ENCODE measurements at regions not wholly inside any gene's neighbourhood (a gene's known extent, or its start where the extent isn't known, plus 50 kb on each side); places are given as distances from the start of the nearest gene placed in this dataset.

DNA sequence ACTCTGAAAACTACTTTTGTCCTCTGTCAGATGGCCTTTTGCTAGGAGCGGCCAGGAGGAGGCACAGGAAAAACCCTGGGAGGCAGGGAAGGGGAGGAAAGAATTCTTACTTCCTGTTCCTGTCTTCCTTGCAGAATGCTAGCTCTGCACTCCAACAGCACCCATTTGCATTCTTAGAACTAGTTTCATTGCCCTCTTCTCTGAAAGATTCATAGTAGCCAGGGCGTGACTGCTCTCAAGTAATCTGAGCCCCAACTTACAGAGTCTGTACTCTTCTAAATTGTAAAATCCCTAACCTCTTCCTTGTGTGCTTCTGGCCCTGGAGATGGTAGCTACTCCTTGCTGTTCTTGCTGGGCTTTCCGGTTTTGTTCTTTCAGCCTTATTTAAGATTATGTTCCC is 75.3 kb upstream of the STEAP1 start:
- TF ChIP-seq, protein P1, sequence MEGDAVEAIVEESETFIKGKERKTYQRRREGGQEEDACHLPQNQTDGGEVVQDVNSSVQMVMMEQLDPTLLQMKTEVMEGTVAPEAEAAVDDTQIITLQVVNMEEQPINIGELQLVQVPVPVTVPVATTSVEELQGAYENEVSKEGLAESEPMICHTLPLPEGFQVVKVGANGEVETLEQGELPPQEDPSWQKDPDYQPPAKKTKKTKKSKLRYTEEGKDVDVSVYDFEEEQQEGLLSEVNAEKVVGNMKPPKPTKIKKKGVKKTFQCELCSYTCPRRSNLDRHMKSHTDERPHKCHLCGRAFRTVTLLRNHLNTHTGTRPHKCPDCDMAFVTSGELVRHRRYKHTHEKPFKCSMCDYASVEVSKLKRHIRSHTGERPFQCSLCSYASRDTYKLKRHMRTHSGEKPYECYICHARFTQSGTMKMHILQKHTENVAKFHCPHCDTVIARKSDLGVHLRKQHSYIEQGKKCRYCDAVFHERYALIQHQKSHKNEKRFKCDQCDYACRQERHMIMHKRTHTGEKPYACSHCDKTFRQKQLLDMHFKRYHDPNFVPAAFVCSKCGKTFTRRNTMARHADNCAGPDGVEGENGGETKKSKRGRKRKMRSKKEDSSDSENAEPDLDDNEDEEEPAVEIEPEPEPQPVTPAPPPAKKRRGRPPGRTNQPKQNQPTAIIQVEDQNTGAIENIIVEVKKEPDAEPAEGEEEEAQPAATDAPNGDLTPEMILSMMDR (IDR thresholded peaks at IDR 0.05; ENCODE audit: low read depth, low read length, poor library complexity, severe bottlenecking): no peak
- TF ChIP-seq EZH2phosphoT487 (IDR thresholded peaks at IDR 0.05; ENCODE audit: borderline replicate concordance, low read length): no peak
